Astrocyte (in vitro differentiated cells and primary cell): ENCODE measurements at regions not wholly inside any gene's neighbourhood (a gene's known extent, or its start where the extent isn't known, plus 50 kb on each side); places are given as distances from the start of the nearest gene placed in this dataset.

Experiments
- CTCF ChIP-seq: IDR thresholded peaks from 2 replicates; pipeline ENCODE4 v1.5.1; 2011; ENCODE audit warnings: low read depth, mild to moderate bottlenecking, inconsistent platforms, low read length, moderate library complexity; ENCODE audit not compliant: insufficient read depth
- EZH2 ChIP-seq: IDR thresholded peaks from 2 replicates; pipeline ENCODE4 v1.6.1; 2012; ENCODE audit warnings: mild to moderate bottlenecking, low read length, inconsistent platforms; ENCODE audit not compliant: insufficient read depth

GRCh38 chrY:7457286-7458015 lies 545.9 kb upstream of the AMELY start:
- TF ChIP-seq CTCF: no peak
- no peak for TF ChIP-seq EZH2
